ENCODE measurements at regions not wholly inside any gene's neighbourhood (a gene's known extent, or its start where the extent isn't known, plus 50 kb on each side); places are given as distances from the start of the nearest gene placed in this dataset.

- DNase-seq (ENCODE audit: low read depth), result no peak
- ChIA-PET POLR2A (no interaction called here), CTCF (no interaction called here)
- Histone ChIP-seq H3K27me3 (ENCODE audit: control insufficient read depth, insufficient read depth, low read length) (no peaks in the 10 kb centered on the region), H3K4me3 (ENCODE audit: low read depth, low read length) (no peak overlapping the region), H3K36me3 (ENCODE audit: control insufficient read depth, insufficient read depth, low read length) (no peaks in the 10 kb centered on the region)
- TF ChIP-seq, protein P1, sequence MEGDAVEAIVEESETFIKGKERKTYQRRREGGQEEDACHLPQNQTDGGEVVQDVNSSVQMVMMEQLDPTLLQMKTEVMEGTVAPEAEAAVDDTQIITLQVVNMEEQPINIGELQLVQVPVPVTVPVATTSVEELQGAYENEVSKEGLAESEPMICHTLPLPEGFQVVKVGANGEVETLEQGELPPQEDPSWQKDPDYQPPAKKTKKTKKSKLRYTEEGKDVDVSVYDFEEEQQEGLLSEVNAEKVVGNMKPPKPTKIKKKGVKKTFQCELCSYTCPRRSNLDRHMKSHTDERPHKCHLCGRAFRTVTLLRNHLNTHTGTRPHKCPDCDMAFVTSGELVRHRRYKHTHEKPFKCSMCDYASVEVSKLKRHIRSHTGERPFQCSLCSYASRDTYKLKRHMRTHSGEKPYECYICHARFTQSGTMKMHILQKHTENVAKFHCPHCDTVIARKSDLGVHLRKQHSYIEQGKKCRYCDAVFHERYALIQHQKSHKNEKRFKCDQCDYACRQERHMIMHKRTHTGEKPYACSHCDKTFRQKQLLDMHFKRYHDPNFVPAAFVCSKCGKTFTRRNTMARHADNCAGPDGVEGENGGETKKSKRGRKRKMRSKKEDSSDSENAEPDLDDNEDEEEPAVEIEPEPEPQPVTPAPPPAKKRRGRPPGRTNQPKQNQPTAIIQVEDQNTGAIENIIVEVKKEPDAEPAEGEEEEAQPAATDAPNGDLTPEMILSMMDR (IDR thresholded peaks at IDR 0.05; ENCODE audit: insufficient read depth, low read depth, low read length), result no peak
Measured at GRCh38 chr20:60389882-60390281, 431.7 kb downstream of the CDH26 start.

DNA sequence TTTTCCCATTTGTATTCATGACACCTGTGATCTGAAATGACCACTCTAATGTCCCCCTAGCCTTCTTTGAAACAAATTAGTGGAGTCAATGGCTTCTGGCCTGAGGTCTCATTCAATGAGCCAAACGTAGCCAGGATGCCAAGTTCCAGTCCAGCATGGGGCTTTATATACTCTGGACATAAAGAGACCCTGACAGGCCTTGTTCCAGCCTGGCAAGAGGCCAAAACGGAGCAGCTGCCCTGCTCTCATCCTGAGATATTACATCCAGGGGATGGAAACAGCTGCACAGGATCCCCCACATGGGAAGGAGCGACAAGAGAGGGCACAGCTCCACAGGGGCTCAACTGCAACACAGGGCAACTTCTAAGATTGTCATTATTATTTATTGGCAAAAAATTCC, 437.8 kb downstream of the CDH26 start:
- Histone ChIP-seq H3K4me3 (ENCODE audit: low read depth, low read length) (no peak overlapping the region), H3K36me3 (ENCODE audit: control insufficient read depth, insufficient read depth, low read length) (no peaks in the 10 kb centered on the region), H3K27me3 (ENCODE audit: control insufficient read depth, insufficient read depth, low read length) (no peaks in the 10 kb centered on the region)
- DNase-seq (ENCODE audit: low read depth), result no peak
- TF ChIP-seq, protein P1 (IDR thresholded peaks at IDR 0.05; ENCODE audit: insufficient read depth, low read depth, low read length), result no peak
- CTCF ChIA-PET, result no interaction called here
- POLR2A ChIA-PET, result no interaction called here

- Histone ChIP-seq H3K36me3 (ENCODE audit: control insufficient read depth, insufficient read depth, low read length) (no peaks in the 10 kb centered on the region), H3K27me3 (ENCODE audit: control insufficient read depth, insufficient read depth, low read length) (no peaks in the 10 kb centered on the region), H3K4me3 (ENCODE audit: low read depth, low read length) (no peak overlapping the region)
- TF ChIP-seq, protein P1 (IDR thresholded peaks at IDR 0.05; ENCODE audit: insufficient read depth, low read depth, low read length), result no peak
- CTCF ChIA-PET, result interaction anchor here (0.7 kb wide), 1 partner anchor 31 kb away, joined by 4 read pairs; no protein-coding TSS in a partner anchor
- POLR2A ChIA-PET, result no interaction called here
- no peak for DNase-seq (ENCODE audit: low read depth)
Measured at GRCh38 chr20:60400567-60400966, 442.3 kb downstream of the CDH26 start.

DNA sequence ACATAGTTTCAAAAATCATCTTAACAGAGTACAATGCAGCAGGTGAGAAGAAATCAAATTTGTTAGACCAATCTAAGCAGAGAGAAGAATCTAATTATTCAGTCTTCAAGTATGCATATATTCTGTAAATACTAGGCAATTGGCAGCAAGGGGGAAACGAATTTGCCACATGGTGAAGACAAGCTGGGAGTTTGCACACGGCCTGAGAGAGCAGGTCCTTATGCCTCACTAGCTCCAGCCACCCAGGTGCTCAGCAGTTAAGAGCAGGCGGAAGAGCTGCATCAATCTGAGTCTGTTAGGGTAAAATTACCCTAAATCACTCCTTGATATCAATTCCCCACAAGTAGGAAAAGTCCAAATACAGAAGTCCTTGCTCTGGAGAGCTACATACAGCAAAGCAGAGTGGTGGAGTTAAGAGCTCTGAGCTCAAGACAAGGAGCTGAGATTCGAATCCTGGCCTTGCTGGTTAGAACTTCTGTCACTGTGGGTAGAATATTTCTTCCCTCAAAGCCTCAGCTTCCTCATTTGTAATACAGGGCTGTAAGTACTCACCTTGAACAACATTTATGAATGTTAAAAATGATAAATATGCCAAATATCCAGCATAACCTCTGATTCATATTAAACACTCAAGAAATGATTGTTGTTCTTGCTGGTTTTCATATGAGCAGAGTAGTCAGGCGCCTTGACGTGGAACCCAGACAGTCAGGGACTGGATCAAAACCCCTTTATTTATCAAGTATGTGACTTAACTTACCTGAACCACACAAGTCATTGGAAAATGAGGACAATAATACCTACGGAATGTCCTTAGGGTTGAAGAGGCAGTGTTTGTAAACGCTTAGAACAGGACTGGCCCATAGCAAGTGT, 444.2 kb downstream of the CDH26 start:
- H3K36me3 ChIP-seq (ENCODE audit: control insufficient read depth, insufficient read depth, low read length), result no peaks in the 10 kb centered on the region
- DNase-seq (ENCODE audit: low read depth), result no peak
- no peaks in the 10 kb centered on the region for H3K27me3 ChIP-seq (ENCODE audit: control insufficient read depth, insufficient read depth, low read length)
- POLR2A ChIA-PET, result no interaction called here
- TF ChIP-seq, protein P1 (IDR thresholded peaks at IDR 0.05; ENCODE audit: insufficient read depth, low read depth, low read length), result no peak
- CTCF ChIA-PET, result no interaction called here
- H3K4me3 ChIP-seq (ENCODE audit: low read depth, low read length), result no peak overlapping the region

DNA sequence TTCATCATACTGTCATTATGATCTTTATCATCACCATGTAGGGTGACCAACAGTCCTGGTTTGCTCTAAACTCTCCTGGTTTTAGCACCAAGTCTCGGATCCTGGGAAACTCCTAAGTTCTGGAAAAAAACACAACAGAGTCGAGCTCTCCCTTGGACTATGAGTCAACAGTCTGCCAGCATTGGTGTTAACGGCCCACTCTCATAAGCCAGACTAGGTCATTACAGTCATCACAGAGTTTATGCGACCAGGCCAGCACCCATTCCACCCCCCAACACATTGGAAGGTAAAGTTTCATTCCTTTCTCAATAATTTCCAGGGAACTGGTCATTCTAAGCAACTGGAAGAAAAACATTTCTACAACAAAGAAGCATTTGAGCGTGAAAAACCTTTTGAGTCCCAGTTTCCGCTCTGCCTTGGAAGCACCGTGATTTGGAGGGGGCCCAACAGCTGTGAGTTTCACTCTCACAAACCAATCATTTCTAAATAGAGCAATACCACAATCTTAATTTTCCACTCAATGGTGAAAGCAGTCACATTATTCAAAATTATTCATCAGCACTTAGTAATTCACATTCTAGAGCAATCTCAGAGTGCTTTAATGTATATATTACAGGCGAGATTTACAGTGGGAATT, 445.0 kb downstream of the CDH26 start:
- POLR2A ChIA-PET, result no interaction called here
- DNase-seq (ENCODE audit: low read depth), result no peak
- CTCF ChIA-PET, result no interaction called here

More for the DNA sequence above, 445.0 kb downstream of the CDH26 start:
- TF ChIP-seq, protein P1 (IDR thresholded peaks at IDR 0.05; ENCODE audit: insufficient read depth, low read depth, low read length), result no peak
- Histone ChIP-seq H3K36me3 (ENCODE audit: control insufficient read depth, insufficient read depth, low read length) (no peaks in the 10 kb centered on the region), H3K27me3 (ENCODE audit: control insufficient read depth, insufficient read depth, low read length) (no peaks in the 10 kb centered on the region), H3K4me3 (ENCODE audit: low read depth, low read length) (no peak overlapping the region)
